Body of pancreas (tissue), 4 donors: ENCODE measurements at regions not wholly inside any gene's neighbourhood (a gene's known extent, or its start where the extent isn't known, plus 50 kb on each side); places are given as distances from the start of the nearest gene placed in this dataset.

Source experiments
- ATAC-seq: fragments of 150-250 bp; one replicate; pipeline ENCODE4 v1.9.1; 2016
- DNase-seq, 4 donors: peaks; one replicate each; pipeline ENCODE4 v3.0.0-alpha.2; 2019
- H3K27ac ChIP-seq, 4 donors: fragments of 200-600 bp; sonication (generic); 1 replicate in 3 of 4; 2 replicates in 1 of 4; pipeline versions ENCODE4 v1.5.1 to v1.6.1; 2016 to 2019; ENCODE audit warnings: mild to moderate bottlenecking in 1 of 4, mixed read lengths in 1 of 4, moderate library complexity in 1 of 4
- H3K27me3 ChIP-seq, 2 donors: fragments of 200-600 bp; sonication (generic); one replicate each; pipeline ENCODE4 v1.6.0; 2016; ENCODE audit warnings: mild to moderate bottlenecking in 1 of 2
- H3K36me3 ChIP-seq, 2 donors: fragments of 200-600 bp; sonication (generic); replicated peaks in 1 of 2; 2 replicates each; pipeline ENCODE4 v1.5.1; 2016; ENCODE audit warnings: low read depth in 2 of 2; ENCODE audit not compliant: insufficient read depth in 1 of 2
- H3K4me1 ChIP-seq: fragments of 200-600 bp; sonication (generic); one replicate; pipeline ENCODE4 v1.6.0; 2016
- H3K4me3 ChIP-seq, 2 donors: fragments of 200-600 bp; sonication (generic); 1 replicate in 1 of 2; 2 replicates in 1 of 2; pipeline ENCODE4 v1.5.1; 2016 to 2019
- H3K9me3 ChIP-seq, 3 donors: fragments of 200-600 bp; sonication (generic); 1 replicate in 2 of 3; 2 replicates in 1 of 3; pipeline ENCODE4 v1.5.1; 2016
- CTCF ChIP-seq, 7 experiments: fragments of 450-650 bp in 4 of 7; fragments of 200-600 bp in 3 of 7; sonication (generic) in 3 of 7; IDR thresholded peaks; one replicate each; pipeline ENCODE4 v1.5.1; 2016 to 2019; ENCODE audit warnings: antibody characterized with exemption in 7 of 7
- POLR2A ChIP-seq, 3 donors: fragments of 450-650 bp; IDR thresholded peaks; one replicate each; pipeline ENCODE4 v1.6.1; 2016; ENCODE audit warnings: antibody characterized with exemption in 3 of 3, mild to moderate bottlenecking in 2 of 3
- WGBS, 2 donors: methylation state at CpG; one replicate each; pipeline ENCODE4 v1.1.5; 2017; 5-methylcytosine and 5-hydroxymethylcytosine counted together
- intact Hi-C: fragments of 100-400 bp; cut with DNase I; formaldehyde crosslinking; loops from one replicate; pipeline ENCODE4 v1.15.1; 2023

GRCh38 chr6:137768935-137769334 is 98.1 kb upstream of the TNFAIP3 start:
- TF ChIP-seq POLR2A (IDR thresholded peaks at IDR 0.05) (no peak), CTCF (IDR thresholded peaks at IDR 0.05) (no peak)
- Histone ChIP-seq H3K27me3 (no peaks in the 10 kb centered on the region), H3K4me1 (no peaks in the 10 kb centered on the region), H3K36me3 (no peaks in the 10 kb centered on the region), H3K27ac (no peak overlapping the region), H3K4me3 (no peak overlapping the region), H3K9me3 (no peaks in the 10 kb centered on the region)
- ATAC-seq (no peak), DNase-seq (no peak)
- WGBS, 2 donors = 100% methylated on average over 1 of the region's 1 CpG
- intact Hi-C loops = no loop called here

GRCh38 chr6:137769797-137770362 is 97.2 kb upstream of the TNFAIP3 start:
- no peak for TF ChIP-seq CTCF (IDR thresholded peaks at IDR 0.05)
- no peak for TF ChIP-seq POLR2A (IDR thresholded peaks at IDR 0.05)
- no peaks in the 10 kb centered on the region for H3K36me3 ChIP-seq
- intact Hi-C loops = no loop called here
- H3K4me1 ChIP-seq = no peaks in the 10 kb centered on the region
- no peaks in the 10 kb centered on the region for H3K9me3 ChIP-seq
- DNase-seq (no peak), ATAC-seq (no peak)
- no peaks in the 10 kb centered on the region for H3K27me3 ChIP-seq
- H3K27ac ChIP-seq = no peak overlapping the region
- WGBS, 2 donors = 84 to 85% methylated on average over 6 of the region's 6 CpGs
- no peak overlapping the region for H3K4me3 ChIP-seq

GRCh38 chr6:137772541-137773250 is 94.4 kb upstream of the TNFAIP3 start:
- no peak for ATAC-seq
- 83 to 84% methylated on average over 7 of the region's 7 CpGs for WGBS, 2 donors
- H3K4me3 ChIP-seq = no peak overlapping the region

GRCh38 chr6:137775227-137775626 is 91.8 kb upstream of the TNFAIP3 start:
- H3K27me3 ChIP-seq = no peaks in the 10 kb centered on the region
- no peaks in the 10 kb centered on the region for H3K4me1 ChIP-seq
- intact Hi-C loops = no loop called here
- H3K9me3 ChIP-seq = no peaks in the 10 kb centered on the region
- ATAC-seq (no peak), DNase-seq (no peak)
- TF ChIP-seq CTCF (IDR thresholded peaks at IDR 0.05) (no peak), POLR2A (IDR thresholded peaks at IDR 0.05) (no peak)
- WGBS, 2 donors = 65 to 68% methylated on average over 2 of the region's 2 CpGs
- no peak overlapping the region for H3K4me3 ChIP-seq
- H3K27ac ChIP-seq = no peak overlapping the region
- no peaks in the 10 kb centered on the region for H3K36me3 ChIP-seq

More at GRCh38 chr6:137772541-137773250, 94.4 kb upstream of the TNFAIP3 start:
- DNase-seq = no peak
- no peaks in the 10 kb centered on the region for H3K27me3 ChIP-seq
- H3K9me3 ChIP-seq = no peaks in the 10 kb centered on the region
- TF ChIP-seq CTCF (IDR thresholded peaks at IDR 0.05) (no peak), POLR2A (IDR thresholded peaks at IDR 0.05) (no peak)
- H3K36me3 ChIP-seq = no peaks in the 10 kb centered on the region
- intact Hi-C loops = no loop called here
- H3K4me1 ChIP-seq = no peaks in the 10 kb centered on the region
- no peak overlapping the region for H3K27ac ChIP-seq

- peak; percentile 18 for ATAC-seq
- no peaks in the 10 kb centered on the region for H3K4me1 ChIP-seq
- WGBS, 2 donors = 76 to 78% methylated on average over 5 of the region's 5 CpGs
- H3K27me3 ChIP-seq = no peaks in the 10 kb centered on the region
- H3K9me3 ChIP-seq = no peaks in the 10 kb centered on the region
- no peaks in the 10 kb centered on the region for H3K36me3 ChIP-seq
- TF ChIP-seq CTCF (IDR thresholded peaks at IDR 0.05) (no peak), POLR2A (IDR thresholded peaks at IDR 0.05) (no peak)
- H3K27ac ChIP-seq = no peak overlapping the region
- no peak for DNase-seq
- no peak overlapping the region for H3K4me3 ChIP-seq
- intact Hi-C loops = no loop called here
Observed at GRCh38 chr6:137775720-137776119, 91.3 kb upstream of the TNFAIP3 start.
